SH-SY5Y (cell line): ENCODE measurements at regions not wholly inside any gene's neighbourhood (a gene's known extent, or its start where the extent isn't known, plus 50 kb on each side); places are given as distances from the start of the nearest gene placed in this dataset.

Experiments used
- GATA2 ChIP-seq: IDR thresholded peaks from 2 replicates; pipeline ENCODE4 v1.6.1; 2011; ENCODE audit warnings: mild to moderate bottlenecking, low read depth, low read length
- GATA3 ChIP-seq: IDR thresholded peaks from 2 replicates; pipeline ENCODE4 v1.6.1; 2011; ENCODE audit warnings: low read depth, mild to moderate bottlenecking, low read length, moderate library complexity

DNA sequence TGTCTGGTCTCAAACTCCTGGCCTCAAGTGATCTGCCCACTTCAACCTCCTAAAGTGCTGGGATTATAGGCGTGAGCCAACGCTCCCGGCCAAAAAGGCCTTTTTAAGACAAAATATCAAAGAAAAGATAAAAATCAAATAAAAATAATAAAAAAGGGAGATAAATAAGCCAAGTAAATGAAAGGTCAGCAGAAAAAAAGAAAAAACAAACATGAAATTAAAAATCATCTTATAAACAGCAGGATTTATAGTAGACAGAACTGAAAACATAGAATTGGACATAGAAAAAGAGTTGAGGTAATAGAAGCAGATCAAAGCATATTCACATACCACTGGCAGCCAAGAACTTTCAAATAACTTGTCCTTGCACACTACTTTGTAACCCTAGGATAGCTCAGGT, 983.4 kb downstream of the ROBO2 start:
- no peak for TF ChIP-seq GATA2
- no peak for TF ChIP-seq GATA3
